NCI-H82 (cell line): ENCODE measurements at regions not wholly inside any gene's neighbourhood (a gene's known extent, or its start where the extent isn't known, plus 50 kb on each side); places are given as distances from the start of the nearest gene placed in this dataset.

Experiments
- DNase-seq: peaks from one replicate; lab custom pipeline; 2025; lab: John Stamatoyannopoulos, UW

- DNase-seq: no peak
Measured at GRCh38 chr14:21988413-21988812, 314.8 kb upstream of the OR4E1 start.

- peak; percentile 99 for DNase-seq
Measured at GRCh38 chr14:21987937-21988336, 314.3 kb upstream of the OR4E1 start.

GRCh38 chr14:21985081-21985480 is 311.5 kb upstream of the OR4E1 start:
- DNase-seq: no peak

GRCh38 chr14:21978999-21979314 is 305.3 kb upstream of the OR4E1 start:
- no peak for DNase-seq

- DNase-seq: peak; percentile 98
Measured at GRCh38 chr14:21978184-21978998, 304.8 kb upstream of the OR4E1 start.

- no peak for DNase-seq
Measured at GRCh38 chr14:21974741-21975140, 301.1 kb upstream of the OR4E1 start.

GRCh38 chr14:21965042-21965441 is 291.4 kb upstream of the OR4E1 start:
- peak; percentile 62 for DNase-seq

GRCh38 chr14:21964180-21964579 is 290.6 kb upstream of the OR4E1 start:
- DNase-seq: no peak

- no peak for DNase-seq
Measured at GRCh38 chr14:21960636-21961035, 287.0 kb upstream of the OR4E1 start.

- no peak for DNase-seq
Measured at GRCh38 chr14:21941885-21942284, 268.3 kb upstream of the OR4E1 start.

- DNase-seq: peak; percentile 95
Measured at GRCh38 chr14:21940887-21941856, 267.6 kb upstream of the OR4E1 start.

GRCh38 chr14:21939836-21940235 is 266.2 kb upstream of the OR4E1 start:
- no peak for DNase-seq

GRCh38 chr14:21937996-21938395 is 264.4 kb upstream of the OR4E1 start:
- DNase-seq: no peak

- DNase-seq: peak; percentile 61
Measured at GRCh38 chr14:21933681-21934080, 260.1 kb upstream of the OR4E1 start.

GRCh38 chr14:21924479-21924878 is 250.9 kb upstream of the OR4E1 start:
- peak; percentile 68 for DNase-seq

GRCh38 chr14:21923820-21924219 is 250.2 kb upstream of the OR4E1 start:
- DNase-seq: no peak

- no peak for DNase-seq
Measured at GRCh38 chr14:21921453-21921852, 247.8 kb upstream of the OR4E1 start.

- DNase-seq: peak; percentile 95
Measured at GRCh38 chr14:21917699-21918436, 244.2 kb upstream of the OR4E1 start.

- no peak for DNase-seq
Measured at GRCh38 chr14:21915826-21916225, 242.2 kb upstream of the OR4E1 start.

GRCh38 chr14:21913759-21914158 is 240.1 kb upstream of the OR4E1 start:
- DNase-seq: peak; percentile 100

- no peak for DNase-seq
Measured at GRCh38 chr14:21912367-21912766, 238.7 kb upstream of the OR4E1 start.

GRCh38 chr14:21911877-21912276 is 238.3 kb upstream of the OR4E1 start:
- DNase-seq: no peak
